Heart left ventricle (tissue), 13 donors: ENCODE measurements at regions not wholly inside any gene's neighbourhood (a gene's known extent, or its start where the extent isn't known, plus 50 kb on each side); places are given as distances from the start of the nearest gene placed in this dataset.

Experiments
- CTCF ChIP-seq, 12 donors: fragments of 200-600 bp; sonication (generic) in 4 of 12; IDR thresholded peaks; one replicate each; pipeline versions ENCODE4 v1.5.0 to v1.8.0; 2018 to 2022; ENCODE audit warnings: antibody characterized with exemption in 12 of 12, mild to moderate bottlenecking in 5 of 12
- POLR2A ChIP-seq, 2 donors: fragments of 450-650 bp; IDR thresholded peaks; one replicate each; pipeline ENCODE4 v1.6.1; 2017; ENCODE audit warnings: antibody characterized with exemption in 2 of 2, mild to moderate bottlenecking in 2 of 2, moderate library complexity in 2 of 2
- donor health status: ischemic (EF 13 %, LVEDD 7.1; RV severe dilation, severe dysfunction).
- donor health status: DM: no; HTN: yes; CAD: no.
- donor health status: DM: no; HTN: no; CAD: no.
- donor health status: ischemic (EF 25% LVEDD 6.9; RV normal size, moderate dysfunction).
- donor health status: ischemic (EF 25% LVEDD 5.7; RV mildly dilated, moderate dysfunction).
- donor health status: ischemic (EF 35%, LVEDD 5.7; RV mildly dilated, moderate dysfunction).
- donor health status: nonischemic (EF 11% LVEDD 7.7; RV severe dilation, severe dysfunction).
- donor health status: DM: yes; HTN: yes; CAD: no.
- donor health status: PGD.
- donor health status: ischemic (EF 29% LVEDD 5.4; RV normal size, mild dysfunction).
- donor health status: nonischemic (EF 23%, LVEDD 6.1; RV moderate dilation, normal function).

- TF ChIP-seq POLR2A (IDR thresholded peaks at IDR 0.05) = no peak
- TF ChIP-seq CTCF (IDR thresholded peaks at IDR 0.05) = no peak
Measured at GRCh38 chr3:68483041-68483440, 449.3 kb downstream of the TAFA4 start.
